CD8-positive, alpha-beta memory T cell (primary cell): ENCODE measurements at regions not wholly inside any gene's neighbourhood (a gene's known extent, or its start where the extent isn't known, plus 50 kb on each side); places are given as distances from the start of the nearest gene placed in this dataset.

ENCODE experiments used
- CTCF ChIA-PET: fragments of 350-600 bp; sonication (Branson Sonifier 250); formaldehyde crosslinking; loops from one replicate; lab custom pipeline; 2021; ENCODE audit warnings: antibody characterized with exemption; lab: Charles Lee
- POLR2A ChIA-PET: fragments of 350-600 bp; sonication (Branson Sonifier 250); formaldehyde crosslinking; loops from one replicate; lab custom pipeline; 2021; ENCODE audit warnings: antibody characterized with exemption; lab: Charles Lee
- DNase-seq, 5 donors: peaks; one replicate each; pipeline versions ENCODE4 v3.0.0 to v3.0.0-alpha.2; 2020 to 2022; ENCODE audit warnings: mixed read lengths in 1 of 5
- H3K27ac ChIP-seq: one replicate; pipeline ENCODE4 v1.7.0; 2013; ENCODE audit warnings: low read depth, mild to moderate bottlenecking, low read length, moderate library complexity
- H3K27me3 ChIP-seq: 2 replicates; pipeline ENCODE4 v1.7.0; 2013; ENCODE audit warnings: low read length, mild to moderate bottlenecking; ENCODE audit not compliant: insufficient read depth, poor library complexity, severe bottlenecking
- H3K36me3 ChIP-seq: 2 replicates; pipeline ENCODE4 v1.7.0; 2013; ENCODE audit warnings: mild to moderate bottlenecking, low read length, moderate library complexity; ENCODE audit not compliant: insufficient read depth
- H3K4me1 ChIP-seq: 2 replicates; pipeline ENCODE4 v1.7.0; 2013; ENCODE audit warnings: mild to moderate bottlenecking, low read length, moderate library complexity; ENCODE audit not compliant: insufficient read depth
- H3K4me3 ChIP-seq: 2 replicates; pipeline ENCODE4 v1.7.0; 2013; ENCODE audit warnings: mild to moderate bottlenecking, low read length
- H3K9me3 ChIP-seq: 2 replicates; pipeline ENCODE4 v1.7.0; 2013; ENCODE audit warnings: mild to moderate bottlenecking, low read length
- H3K27ac Mint-ChIP-seq, 8 donors: one replicate each; pipeline ENCODE4 v1.8.0; 2020 to 2021; ENCODE audit warnings: mixed read lengths in 8 of 8, mild to moderate bottlenecking in 6 of 8, inconsistent platforms in 3 of 8, moderate library complexity in 3 of 8
- H3K27me3 Mint-ChIP-seq, 2 donors: one replicate each; pipeline ENCODE4 v1.8.0; 2020 to 2021; ENCODE audit warnings: mixed read lengths in 2 of 2, mild to moderate bottlenecking in 1 of 2, moderate library complexity in 1 of 2
- H3K36me3 Mint-ChIP-seq, 3 donors: one replicate each; pipeline ENCODE4 v1.8.0; 2020 to 2021; ENCODE audit warnings: mixed read lengths in 3 of 3, inconsistent platforms in 1 of 3, mild to moderate bottlenecking in 1 of 3
- H3K4me1 Mint-ChIP-seq, 3 donors: one replicate each; pipeline ENCODE4 v1.8.0; 2020 to 2021; ENCODE audit warnings: mixed read lengths in 3 of 3, inconsistent platforms in 1 of 3, mild to moderate bottlenecking in 1 of 3
- H3K4me3 Mint-ChIP-seq, 7 donors: one replicate each; pipeline ENCODE4 v1.8.0; 2020 to 2021; ENCODE audit warnings: mixed read lengths in 7 of 7, mild to moderate bottlenecking in 6 of 7, moderate library complexity in 4 of 7, inconsistent platforms in 2 of 7
- H3K9me3 Mint-ChIP-seq, 5 donors: one replicate each; pipeline ENCODE4 v1.8.0; 2020 to 2022; ENCODE audit warnings: mixed read lengths in 5 of 5, mild to moderate bottlenecking in 3 of 5, moderate library complexity in 2 of 5, inconsistent platforms in 1 of 5

GRCh38 chr3:169029674-169030285 lies 633.7 kb downstream of the MECOM start:
- peaks cover 0 to 2% of the 10 kb centered on the region in 2 donors for H3K27me3 Mint-ChIP-seq
- Histone ChIP-seq H3K27me3 (no peaks in the 10 kb centered on the region), H3K9me3 (no peaks in the 10 kb centered on the region), H3K4me1 (no peaks in the 10 kb centered on the region), H3K4me3 (no peak overlapping the region), H3K27ac (no peak overlapping the region), H3K36me3 (no peaks in the 10 kb centered on the region)
- ChIA-PET CTCF (no interaction called here), POLR2A (no interaction called here)
- H3K36me3 Mint-ChIP-seq: no peaks in the 10 kb centered on the region
- H3K27ac Mint-ChIP-seq: no peak overlapping the region
- no peaks in the 10 kb centered on the region for H3K4me1 Mint-ChIP-seq
- H3K4me3 Mint-ChIP-seq: no peak overlapping the region
- DNase-seq: no peak
- H3K9me3 Mint-ChIP-seq: peaks cover 0 to 6% (median 0%) of the 10 kb centered on the region in 5 donors

GRCh38 chr3:169028716-169029115 lies 634.8 kb downstream of the MECOM start:
- H3K27me3 Mint-ChIP-seq: no peaks in the 10 kb centered on the region
- POLR2A ChIA-PET: no interaction called here
- H3K4me1 ChIP-seq: no peaks in the 10 kb centered on the region

GRCh38 chr3:169026543-169027182 lies 636.8 kb downstream of the MECOM start:
- Mint-ChIP-seq H3K4me1 (no peaks in the 10 kb centered on the region), H3K36me3 (no peaks in the 10 kb centered on the region), H3K9me3 (peaks cover 0 to 2% (median 0%) of the 10 kb centered on the region in 5 donors), H3K4me3 (no peak overlapping the region), H3K27ac (no peak overlapping the region), H3K27me3 (no peaks in the 10 kb centered on the region)
- Histone ChIP-seq H3K27ac (no peak overlapping the region), H3K36me3 (no peaks in the 10 kb centered on the region), H3K27me3 (no peaks in the 10 kb centered on the region), H3K4me3 (no peak overlapping the region), H3K9me3 (no peaks in the 10 kb centered on the region), H3K4me1 (no peaks in the 10 kb centered on the region)
- no peak for DNase-seq
- CTCF ChIA-PET: no interaction called here
- POLR2A ChIA-PET: no interaction called here

More at GRCh38 chr3:169028716-169029115, 634.8 kb downstream of the MECOM start:
- Mint-ChIP-seq H3K27ac (no peak overlapping the region), H3K9me3 (peaks cover 0 to 6% (median 0%) of the 10 kb centered on the region in 5 donors), H3K4me1 (no peaks in the 10 kb centered on the region), H3K4me3 (no peak overlapping the region), H3K36me3 (no peaks in the 10 kb centered on the region)
- no peaks in the 10 kb centered on the region for H3K9me3 ChIP-seq
- CTCF ChIA-PET: no interaction called here
- no peak overlapping the region for H3K4me3 ChIP-seq
- H3K27me3 ChIP-seq: no peaks in the 10 kb centered on the region
- H3K27ac ChIP-seq: no peak overlapping the region
- no peak for DNase-seq
- no peaks in the 10 kb centered on the region for H3K36me3 ChIP-seq

GRCh38 chr3:169022457-169022856 lies 641.1 kb downstream of the MECOM start:
- CTCF ChIA-PET: no interaction called here
- POLR2A ChIA-PET: no interaction called here
- Mint-ChIP-seq H3K9me3 (no peaks in the 10 kb centered on the region), H3K36me3 (no peaks in the 10 kb centered on the region), H3K4me3 (no peak overlapping the region), H3K27me3 (no peaks in the 10 kb centered on the region), H3K4me1 (no peaks in the 10 kb centered on the region), H3K27ac (no peak overlapping the region)
- no peak for DNase-seq
- Histone ChIP-seq H3K4me3 (no peak overlapping the region), H3K4me1 (no peaks in the 10 kb centered on the region), H3K9me3 (no peaks in the 10 kb centered on the region), H3K36me3 (no peaks in the 10 kb centered on the region), H3K27ac (no peak overlapping the region), H3K27me3 (no peaks in the 10 kb centered on the region)

GRCh38 chr3:169020371-169020770 lies 643.1 kb downstream of the MECOM start:
- DNase-seq: no peak
- Histone ChIP-seq H3K4me1 (no peaks in the 10 kb centered on the region), H3K27ac (no peak overlapping the region), H3K36me3 (no peaks in the 10 kb centered on the region), H3K4me3 (no peak overlapping the region), H3K9me3 (no peaks in the 10 kb centered on the region), H3K27me3 (no peaks in the 10 kb centered on the region)
- Mint-ChIP-seq H3K9me3 (no peaks in the 10 kb centered on the region), H3K27ac (no peak overlapping the region), H3K4me3 (no peak overlapping the region), H3K4me1 (no peaks in the 10 kb centered on the region), H3K27me3 (no peaks in the 10 kb centered on the region), H3K36me3 (no peaks in the 10 kb centered on the region)
- POLR2A ChIA-PET: no interaction called here
- CTCF ChIA-PET: no interaction called here

- H3K4me3 ChIP-seq: no peak overlapping the region
- no peak overlapping the region for H3K27ac ChIP-seq
- POLR2A ChIA-PET: no interaction called here
- no peaks in the 10 kb centered on the region for H3K4me1 ChIP-seq
- DNase-seq: no peak
- H3K9me3 ChIP-seq: no peaks in the 10 kb centered on the region
- H3K4me1 Mint-ChIP-seq: no peaks in the 10 kb centered on the region
- peaks cover 0 to 6% (median 2%) of the 10 kb centered on the region in 5 donors for H3K9me3 Mint-ChIP-seq
- peaks cover 0 to 2% of the 10 kb centered on the region in 2 donors for H3K27me3 Mint-ChIP-seq
- no peak overlapping the region for H3K4me3 Mint-ChIP-seq
- H3K27ac Mint-ChIP-seq: no peak overlapping the region
- no peaks in the 10 kb centered on the region for H3K36me3 Mint-ChIP-seq
- H3K36me3 ChIP-seq: no peaks in the 10 kb centered on the region
- no peaks in the 10 kb centered on the region for H3K27me3 ChIP-seq
- CTCF ChIA-PET: no interaction called here
Measured at GRCh38 chr3:169009453-169009852, 654.1 kb downstream of the MECOM start.

- Mint-ChIP-seq H3K36me3 (no peaks in the 10 kb centered on the region), H3K27me3 (peaks cover 0 to 2% of the 10 kb centered on the region in 2 donors), H3K4me1 (no peaks in the 10 kb centered on the region), H3K4me3 (no peak overlapping the region), H3K27ac (no peak overlapping the region), H3K9me3 (peaks cover 0 to 6% (median 2%) of the 10 kb centered on the region in 5 donors)
- Histone ChIP-seq H3K4me3 (no peak overlapping the region), H3K4me1 (no peaks in the 10 kb centered on the region), H3K27me3 (no peaks in the 10 kb centered on the region), H3K27ac (no peak overlapping the region), H3K36me3 (no peaks in the 10 kb centered on the region), H3K9me3 (no peaks in the 10 kb centered on the region)
- no peak for DNase-seq
- CTCF ChIA-PET: no interaction called here
- POLR2A ChIA-PET: no interaction called here
Measured at GRCh38 chr3:169008776-169009358, 654.6 kb downstream of the MECOM start.

GRCh38 chr3:169007145-169007544 lies 656.4 kb downstream of the MECOM start:
- Histone ChIP-seq H3K9me3 (no peaks in the 10 kb centered on the region), H3K4me3 (no peak overlapping the region), H3K27me3 (no peaks in the 10 kb centered on the region), H3K27ac (no peak overlapping the region), H3K4me1 (no peaks in the 10 kb centered on the region), H3K36me3 (no peaks in the 10 kb centered on the region)
- peaks cover 0 to 2% of the 10 kb centered on the region in 2 donors for H3K27me3 Mint-ChIP-seq
- ChIA-PET POLR2A (no interaction called here), CTCF (no interaction called here)
- no peaks in the 10 kb centered on the region for H3K4me1 Mint-ChIP-seq
- DNase-seq: no peak
- peaks cover 0 to 6% (median 2%) of the 10 kb centered on the region in 5 donors for H3K9me3 Mint-ChIP-seq
- H3K27ac Mint-ChIP-seq: no peak overlapping the region
- H3K36me3 Mint-ChIP-seq: no peaks in the 10 kb centered on the region
- no peak overlapping the region for H3K4me3 Mint-ChIP-seq
